ENCODE measurements at regions not wholly inside any gene's neighbourhood (a gene's known extent, or its start where the extent isn't known, plus 50 kb on each side); places are given as distances from the start of the nearest gene placed in this dataset.

- H3K36me3 ChIP-seq (ENCODE audit: control insufficient read depth, insufficient read depth, low read length): no peaks in the 10 kb centered on the region
- no peaks in the 10 kb centered on the region for H3K4me1 ChIP-seq
- TF ChIP-seq CTCF (IDR thresholded peaks at IDR 0.05): no peak
- no peaks in the 10 kb centered on the region for H3K27me3 ChIP-seq (ENCODE audit: control insufficient read depth, insufficient read depth, low read length)
- H3K4me2 ChIP-seq (ENCODE audit: low read length): no peak overlapping the region
- no peaks in the 10 kb centered on the region for H3K9me3 ChIP-seq (ENCODE audit: control insufficient read depth, low read length)
- H3K79me2 ChIP-seq: no peaks in the 10 kb centered on the region
- no peak overlapping the region for H3K27ac ChIP-seq
- no peak overlapping the region for H3K9ac ChIP-seq
- no peak overlapping the region for H2AFZ ChIP-seq
- no peak overlapping the region for H3K4me3 ChIP-seq (ENCODE audit: low read depth, low read length)
Measured at GRCh38 chr3:27578032-27578431, 93.8 kb upstream of the SLC4A7 start.

- Histone ChIP-seq H2AFZ (no peak overlapping the region), H3K9ac (no peak overlapping the region), H3K4me1 (no peaks in the 10 kb centered on the region), H3K4me3 (ENCODE audit: low read depth, low read length) (no peak overlapping the region), H3K36me3 (ENCODE audit: control insufficient read depth, insufficient read depth, low read length) (no peaks in the 10 kb centered on the region), H3K79me2 (no peaks in the 10 kb centered on the region), H3K4me2 (ENCODE audit: low read length) (no peak overlapping the region), H3K27me3 (ENCODE audit: control insufficient read depth, insufficient read depth, low read length) (no peaks in the 10 kb centered on the region), H3K9me3 (ENCODE audit: control insufficient read depth, low read length) (no peaks in the 10 kb centered on the region), H3K27ac (no peak overlapping the region)
- TF ChIP-seq CTCF (IDR thresholded peaks at IDR 0.05): no peak
Measured at GRCh38 chr3:27577504-27577903, 93.3 kb upstream of the SLC4A7 start.

- Histone ChIP-seq H2AFZ (no peak overlapping the region), H3K4me2 (ENCODE audit: low read length) (no peak overlapping the region), H3K9me3 (ENCODE audit: control insufficient read depth, low read length) (no peaks in the 10 kb centered on the region), H3K27me3 (ENCODE audit: control insufficient read depth, insufficient read depth, low read length) (no peaks in the 10 kb centered on the region), H3K4me1 (no peaks in the 10 kb centered on the region), H3K79me2 (no peaks in the 10 kb centered on the region), H3K36me3 (ENCODE audit: control insufficient read depth, insufficient read depth, low read length) (no peaks in the 10 kb centered on the region), H3K9ac (no peak overlapping the region), H3K4me3 (ENCODE audit: low read depth, low read length) (no peak overlapping the region), H3K27ac (no peak overlapping the region)
- TF ChIP-seq CTCF (IDR thresholded peaks at IDR 0.05): no peak
Measured at GRCh38 chr3:27576171-27576570, 92.0 kb upstream of the SLC4A7 start.

- Histone ChIP-seq H3K4me3 (ENCODE audit: low read depth, low read length) (no peak overlapping the region), H3K4me1 (no peaks in the 10 kb centered on the region), H3K9me3 (ENCODE audit: control insufficient read depth, low read length) (no peaks in the 10 kb centered on the region), H3K27ac (no peak overlapping the region), H3K9ac (no peak overlapping the region), H3K27me3 (ENCODE audit: control insufficient read depth, insufficient read depth, low read length) (no peaks in the 10 kb centered on the region), H3K4me2 (ENCODE audit: low read length) (no peak overlapping the region), H2AFZ (no peak overlapping the region), H3K36me3 (ENCODE audit: control insufficient read depth, insufficient read depth, low read length) (no peaks in the 10 kb centered on the region), H3K79me2 (no peaks in the 10 kb centered on the region)
- TF ChIP-seq CTCF (IDR thresholded peaks at IDR 0.05): no peak
Measured at GRCh38 chr3:27575499-27575898, 91.3 kb upstream of the SLC4A7 start.

- H3K27me3 ChIP-seq (ENCODE audit: control insufficient read depth, insufficient read depth, low read length): no peaks in the 10 kb centered on the region
- no peaks in the 10 kb centered on the region for H3K36me3 ChIP-seq (ENCODE audit: control insufficient read depth, insufficient read depth, low read length)
- no peaks in the 10 kb centered on the region for H3K9me3 ChIP-seq (ENCODE audit: control insufficient read depth, low read length)
- no peak for TF ChIP-seq CTCF (IDR thresholded peaks at IDR 0.05)
- no peak overlapping the region for H2AFZ ChIP-seq
- no peak overlapping the region for H3K4me2 ChIP-seq (ENCODE audit: low read length)
- no peak overlapping the region for H3K27ac ChIP-seq
- no peaks in the 10 kb centered on the region for H3K79me2 ChIP-seq
- H3K4me3 ChIP-seq (ENCODE audit: low read depth, low read length): no peak overlapping the region
- H3K4me1 ChIP-seq: no peaks in the 10 kb centered on the region
- no peak overlapping the region for H3K9ac ChIP-seq
Measured at GRCh38 chr3:27574438-27574795, 90.2 kb upstream of the SLC4A7 start.

All from parathyroid adenoma (tissue), 2 donors.